ENCODE measurements at regions not wholly inside any gene's neighbourhood (a gene's known extent, or its start where the extent isn't known, plus 50 kb on each side); places are given as distances from the start of the nearest gene placed in this dataset.

- CTCF ChIA-PET = no interaction called here
- H3K36me3 Mint-ChIP-seq (ENCODE audit: insufficient read depth, unreplicated experiment) = no peaks in the 10 kb centered on the region
- H3K9me3 Mint-ChIP-seq (ENCODE audit: low read depth, unreplicated experiment) = peaks cover 2% of the 10 kb centered on the region
- no peak overlapping the region for H3K4me3 Mint-ChIP-seq (ENCODE audit: low read depth, unreplicated experiment)
- no peak overlapping the region for H3K27ac Mint-ChIP-seq (ENCODE audit: unreplicated experiment)
- H3K4me1 Mint-ChIP-seq (ENCODE audit: low read depth, unreplicated experiment) = peaks cover 9% of the 10 kb centered on the region
- no peak for TF ChIP-seq CTCF (IDR thresholded peaks at IDR 0.05; ENCODE audit: unreplicated experiment)
- BruUV-seq (replicated peaks) = no TSS peak
- no peak for DNase-seq
- intact Hi-C loops (cut with micrococcal nuclease; ENCODE audit: unreplicated experiment) = no loop called here
- no peaks in the 10 kb centered on the region for H3K27me3 Mint-ChIP-seq (ENCODE audit: unreplicated experiment)
Measured at GRCh38 chr5:124678468-124678867, 68.0 kb downstream of the ZNF608 start.

- H3K36me3 Mint-ChIP-seq (ENCODE audit: insufficient read depth, unreplicated experiment) = no peaks in the 10 kb centered on the region
- TF ChIP-seq CTCF (IDR thresholded peaks at IDR 0.05; ENCODE audit: unreplicated experiment) = no peak
- CTCF ChIA-PET = no interaction called here
- intact Hi-C loops (cut with micrococcal nuclease; ENCODE audit: unreplicated experiment) = no loop called here
- H3K27ac Mint-ChIP-seq (ENCODE audit: unreplicated experiment) = no peak overlapping the region
- H3K4me1 Mint-ChIP-seq (ENCODE audit: low read depth, unreplicated experiment) = peaks cover under 1% of the 10 kb centered on the region
- no peak overlapping the region for H3K4me3 Mint-ChIP-seq (ENCODE audit: low read depth, unreplicated experiment)
- no peaks in the 10 kb centered on the region for H3K9me3 Mint-ChIP-seq (ENCODE audit: low read depth, unreplicated experiment)
- no peaks in the 10 kb centered on the region for H3K27me3 Mint-ChIP-seq (ENCODE audit: unreplicated experiment)
- no peak for DNase-seq
- no TSS peak for BruUV-seq (replicated peaks)
Measured at GRCh38 chr5:124677374-124678351, 68.8 kb downstream of the ZNF608 start.

GRCh38 chr5:124675931-124676846, 70.2 kb downstream of the ZNF608 start:
- intact Hi-C loops (cut with micrococcal nuclease; ENCODE audit: unreplicated experiment) = no loop called here
- no peak for DNase-seq
- Mint-ChIP-seq H3K36me3 (ENCODE audit: insufficient read depth, unreplicated experiment) (no peaks in the 10 kb centered on the region), H3K27ac (ENCODE audit: unreplicated experiment) (no peak overlapping the region), H3K27me3 (ENCODE audit: unreplicated experiment) (no peaks in the 10 kb centered on the region), H3K4me3 (ENCODE audit: low read depth, unreplicated experiment) (no peak overlapping the region), H3K4me1 (ENCODE audit: low read depth, unreplicated experiment) (no peaks in the 10 kb centered on the region), H3K9me3 (ENCODE audit: low read depth, unreplicated experiment) (no peaks in the 10 kb centered on the region)
- TF ChIP-seq CTCF (IDR thresholded peaks at IDR 0.05; ENCODE audit: unreplicated experiment) = no peak
- BruUV-seq (replicated peaks) = no TSS peak
- CTCF ChIA-PET = no interaction called here

- H3K36me3 Mint-ChIP-seq (ENCODE audit: insufficient read depth, unreplicated experiment) = no peaks in the 10 kb centered on the region
- no peak for TF ChIP-seq CTCF (IDR thresholded peaks at IDR 0.05; ENCODE audit: unreplicated experiment)
- no peak overlapping the region for H3K27ac Mint-ChIP-seq (ENCODE audit: unreplicated experiment)
- no peaks in the 10 kb centered on the region for H3K27me3 Mint-ChIP-seq (ENCODE audit: unreplicated experiment)
- H3K9me3 Mint-ChIP-seq (ENCODE audit: low read depth, unreplicated experiment) = no peaks in the 10 kb centered on the region
- CTCF ChIA-PET = interaction anchor here (0.7 kb wide), 1 partner anchor 15 kb away, joined by 4 read pairs; no protein-coding TSS in a partner anchor
- DNase-seq = no peak
- no peaks in the 10 kb centered on the region for H3K4me1 Mint-ChIP-seq (ENCODE audit: low read depth, unreplicated experiment)
- intact Hi-C loops (cut with micrococcal nuclease; ENCODE audit: unreplicated experiment) = no loop called here
- no peak overlapping the region for H3K4me3 Mint-ChIP-seq (ENCODE audit: low read depth, unreplicated experiment)
- no TSS peak for BruUV-seq (replicated peaks)
Measured at GRCh38 chr5:124671193-124671592, 75.2 kb downstream of the ZNF608 start.
